ENCODE measurements at regions not wholly inside any gene's neighbourhood (a gene's known extent, or its start where the extent isn't known, plus 50 kb on each side); places are given as distances from the start of the nearest gene placed in this dataset.

GRCh38 chr6:94049001-94049400, 629.6 kb upstream of the EPHA7 start:
- no peak for DNase-seq

- DNase-seq = no peak
Measured at GRCh38 chr6:94045099-94045829, 625.9 kb upstream of the EPHA7 start.

GRCh38 chr6:94041945-94042709, 622.8 kb upstream of the EPHA7 start:
- DNase-seq = no peak

GRCh38 chr6:94036024-94036423, 616.7 kb upstream of the EPHA7 start:
- DNase-seq = no peak

- no peak for DNase-seq
Measured at GRCh38 chr6:94027374-94027773, 608.0 kb upstream of the EPHA7 start.

GRCh38 chr6:94026575-94026974, 607.2 kb upstream of the EPHA7 start:
- DNase-seq = no peak

- DNase-seq = no peak
Measured at GRCh38 chr6:94005835-94006234, 586.5 kb upstream of the EPHA7 start.

GRCh38 chr6:93992976-93993375, 573.6 kb upstream of the EPHA7 start:
- no peak for DNase-seq

- no peak for DNase-seq
Measured at GRCh38 chr6:93989630-93990029, 570.3 kb upstream of the EPHA7 start.

- DNase-seq = no peak
Measured at GRCh38 chr6:93985953-93986352, 566.6 kb upstream of the EPHA7 start.

- no peak for DNase-seq
Measured at GRCh38 chr6:93975159-93975558, 555.8 kb upstream of the EPHA7 start.

GRCh38 chr6:93974332-93974731, 555.0 kb upstream of the EPHA7 start:
- no peak for DNase-seq

GRCh38 chr6:93972791-93973190, 553.4 kb upstream of the EPHA7 start:
- DNase-seq = no peak

GRCh38 chr6:93970684-93971083, 551.3 kb upstream of the EPHA7 start:
- no peak for DNase-seq

GRCh38 chr6:93968126-93968525, 548.8 kb upstream of the EPHA7 start:
- no peak for DNase-seq

- no peak for DNase-seq
Measured at GRCh38 chr6:93964926-93965325, 545.6 kb upstream of the EPHA7 start.

GRCh38 chr6:93964321-93964720, 545.0 kb upstream of the EPHA7 start:
- no peak for DNase-seq

GRCh38 chr6:93962566-93962965, 543.2 kb upstream of the EPHA7 start:
- DNase-seq = no peak

GRCh38 chr6:93954584-93954983, 535.2 kb upstream of the EPHA7 start:
- DNase-seq = no peak

- DNase-seq = no peak
Measured at GRCh38 chr6:93943661-93944060, 524.3 kb upstream of the EPHA7 start.

GRCh38 chr6:93940381-93940780, 521.0 kb upstream of the EPHA7 start:
- no peak for DNase-seq

GRCh38 chr6:93932175-93932574, 512.8 kb upstream of the EPHA7 start:
- DNase-seq = no peak

- DNase-seq = no peak
Measured at GRCh38 chr6:93927731-93928130, 508.4 kb upstream of the EPHA7 start.

GRCh38 chr6:93919365-93919764, 500.0 kb upstream of the EPHA7 start:
- DNase-seq = no peak

- no peak for DNase-seq
Measured at GRCh38 chr6:93918258-93918657, 498.9 kb upstream of the EPHA7 start.

All from fibroblast of upper back skin (primary cell).